ENCODE measurements at regions not wholly inside any gene's neighbourhood (a gene's known extent, or its start where the extent isn't known, plus 50 kb on each side); places are given as distances from the start of the nearest gene placed in this dataset.

- Histone ChIP-seq H3K27me3 (ENCODE audit: low read length) (no peaks in the 10 kb centered on the region), H2AFZ (ENCODE audit: low read length) (no peak overlapping the region), H3K36me3 (ENCODE audit: insufficient read depth, low read length) (no peaks in the 10 kb centered on the region)
These were observed 750.2 kb upstream of the ARRDC4 start for GRCh38 chr15:97210277-97210676.

GRCh38 chr15:97215629-97216028 is 744.9 kb upstream of the ARRDC4 start:
- Histone ChIP-seq H3K79me2 (ENCODE audit: low read length) (no peaks in the 10 kb centered on the region), H3K36me3 (ENCODE audit: insufficient read depth, low read length) (no peaks in the 10 kb centered on the region), H3K9me3 (ENCODE audit: low read length) (peaks cover 19% of the 10 kb centered on the region), H3K4me3 (ENCODE audit: low read length) (no peak overlapping the region), H3K27me3 (ENCODE audit: low read length) (no peaks in the 10 kb centered on the region), H3K4me2 (ENCODE audit: low read depth, low read length, poor library complexity, severe bottlenecking) (no peak overlapping the region), H3K4me1 (ENCODE audit: low read length) (no peaks in the 10 kb centered on the region), H3K27ac (ENCODE audit: low read length) (no peak overlapping the region), H2AFZ (ENCODE audit: low read length) (no peak overlapping the region), H3K9ac (ENCODE audit: low read length) (no peak overlapping the region), H4K20me1 (ENCODE audit: insufficient read depth, low read depth, low read length) (no peaks in the 10 kb centered on the region), H3K9me2 (replicated peaks; ENCODE audit: insufficient read depth, low read length) (no peaks in the 10 kb centered on the region)
- no peak for DNase-seq

More at GRCh38 chr15:97210277-97210676, 750.2 kb upstream of the ARRDC4 start:
- H3K9ac ChIP-seq (ENCODE audit: low read length): no peak overlapping the region
- H3K79me2 ChIP-seq (ENCODE audit: low read length): no peaks in the 10 kb centered on the region
- no peaks in the 10 kb centered on the region for H4K20me1 ChIP-seq (ENCODE audit: insufficient read depth, low read depth, low read length)
- no peak for DNase-seq
- H3K4me3 ChIP-seq (ENCODE audit: low read length): no peak overlapping the region
- H3K4me2 ChIP-seq (ENCODE audit: low read depth, low read length, poor library complexity, severe bottlenecking): no peak overlapping the region
- H3K9me3 ChIP-seq (ENCODE audit: low read length): peaks cover 30% of the 10 kb centered on the region
- H3K4me1 ChIP-seq (ENCODE audit: low read length): no peaks in the 10 kb centered on the region
- H3K9me2 ChIP-seq (replicated peaks; ENCODE audit: insufficient read depth, low read length): no peaks in the 10 kb centered on the region
- no peak overlapping the region for H3K27ac ChIP-seq (ENCODE audit: low read length)

GRCh38 chr15:97224191-97224641 is 736.3 kb upstream of the ARRDC4 start:
- Histone ChIP-seq H4K20me1 (ENCODE audit: insufficient read depth, low read depth, low read length) (no peaks in the 10 kb centered on the region), H3K79me2 (ENCODE audit: low read length) (no peaks in the 10 kb centered on the region), H3K4me3 (ENCODE audit: low read length) (no peak overlapping the region), H3K36me3 (ENCODE audit: insufficient read depth, low read length) (no peaks in the 10 kb centered on the region), H3K4me1 (ENCODE audit: low read length) (no peaks in the 10 kb centered on the region), H3K4me2 (ENCODE audit: low read depth, low read length, poor library complexity, severe bottlenecking) (no peak overlapping the region), H3K27me3 (ENCODE audit: low read length) (no peaks in the 10 kb centered on the region), H3K9ac (ENCODE audit: low read length) (no peak overlapping the region), H3K27ac (ENCODE audit: low read length) (no peak overlapping the region), H3K9me2 (replicated peaks; ENCODE audit: insufficient read depth, low read length) (no peaks in the 10 kb centered on the region), H3K9me3 (ENCODE audit: low read length) (peaks cover 22% of the 10 kb centered on the region), H2AFZ (ENCODE audit: low read length) (no peak overlapping the region)
- DNase-seq: no peak

GRCh38 chr15:97234851-97235610 is 725.5 kb upstream of the ARRDC4 start:
- H3K4me3 ChIP-seq (ENCODE audit: low read length): no peak overlapping the region

GRCh38 chr15:97235611-97235985 is 724.9 kb upstream of the ARRDC4 start:
- H3K4me1 ChIP-seq (ENCODE audit: low read length): no peaks in the 10 kb centered on the region
- H3K36me3 ChIP-seq (ENCODE audit: insufficient read depth, low read length): no peaks in the 10 kb centered on the region
- peaks cover 3% of the 10 kb centered on the region for H3K9me3 ChIP-seq (ENCODE audit: low read length)
- no peak overlapping the region for H3K27ac ChIP-seq (ENCODE audit: low read length)
- DNase-seq: no peak
- H2AFZ ChIP-seq (ENCODE audit: low read length): no peak overlapping the region
- no peaks in the 10 kb centered on the region for H3K9me2 ChIP-seq (replicated peaks; ENCODE audit: insufficient read depth, low read length)
- no peak overlapping the region for H3K4me3 ChIP-seq (ENCODE audit: low read length)
- H4K20me1 ChIP-seq (ENCODE audit: insufficient read depth, low read depth, low read length): no peaks in the 10 kb centered on the region
- no peaks in the 10 kb centered on the region for H3K79me2 ChIP-seq (ENCODE audit: low read length)
- no peak overlapping the region for H3K9ac ChIP-seq (ENCODE audit: low read length)
- H3K27me3 ChIP-seq (ENCODE audit: low read length): no peaks in the 10 kb centered on the region
- H3K4me2 ChIP-seq (ENCODE audit: low read depth, low read length, poor library complexity, severe bottlenecking): no peak overlapping the region

More at GRCh38 chr15:97234851-97235610, 725.5 kb upstream of the ARRDC4 start:
- no peak overlapping the region for H2AFZ ChIP-seq (ENCODE audit: low read length)
- H3K36me3 ChIP-seq (ENCODE audit: insufficient read depth, low read length): no peaks in the 10 kb centered on the region
- no peaks in the 10 kb centered on the region for H4K20me1 ChIP-seq (ENCODE audit: insufficient read depth, low read depth, low read length)
- no peaks in the 10 kb centered on the region for H3K4me1 ChIP-seq (ENCODE audit: low read length)
- H3K9me3 ChIP-seq (ENCODE audit: low read length): peaks cover 3% of the 10 kb centered on the region
- no peak overlapping the region for H3K9ac ChIP-seq (ENCODE audit: low read length)
- peak; percentile 69 for DNase-seq
- H3K27ac ChIP-seq (ENCODE audit: low read length): no peak overlapping the region
- H3K4me2 ChIP-seq (ENCODE audit: low read depth, low read length, poor library complexity, severe bottlenecking): no peak overlapping the region
- no peaks in the 10 kb centered on the region for H3K27me3 ChIP-seq (ENCODE audit: low read length)
- H3K9me2 ChIP-seq (replicated peaks; ENCODE audit: insufficient read depth, low read length): no peaks in the 10 kb centered on the region
- H3K79me2 ChIP-seq (ENCODE audit: low read length): no peaks in the 10 kb centered on the region

- Histone ChIP-seq H3K27ac (ENCODE audit: low read length) (no peak overlapping the region), H3K27me3 (ENCODE audit: low read length) (no peaks in the 10 kb centered on the region), H3K4me2 (ENCODE audit: low read depth, low read length, poor library complexity, severe bottlenecking) (no peak overlapping the region), H3K9me3 (ENCODE audit: low read length) (peaks cover 3% of the 10 kb centered on the region), H3K9me2 (replicated peaks; ENCODE audit: insufficient read depth, low read length) (no peaks in the 10 kb centered on the region), H3K36me3 (ENCODE audit: insufficient read depth, low read length) (no peaks in the 10 kb centered on the region), H2AFZ (ENCODE audit: low read length) (no peak overlapping the region), H3K4me3 (ENCODE audit: low read length) (no peak overlapping the region), H3K79me2 (ENCODE audit: low read length) (no peaks in the 10 kb centered on the region), H4K20me1 (ENCODE audit: insufficient read depth, low read depth, low read length) (no peaks in the 10 kb centered on the region), H3K4me1 (ENCODE audit: low read length) (no peaks in the 10 kb centered on the region), H3K9ac (ENCODE audit: low read length) (no peak overlapping the region)
- DNase-seq: no peak
These were observed 724.4 kb upstream of the ARRDC4 start for GRCh38 chr15:97236140-97236539.

- H3K27ac ChIP-seq (ENCODE audit: low read length): no peak overlapping the region
- H3K9ac ChIP-seq (ENCODE audit: low read length): no peak overlapping the region
- H3K4me2 ChIP-seq (ENCODE audit: low read depth, low read length, poor library complexity, severe bottlenecking): no peak overlapping the region
- no peaks in the 10 kb centered on the region for H3K4me1 ChIP-seq (ENCODE audit: low read length)
- H3K9me3 ChIP-seq (ENCODE audit: low read length): peaks cover 3% of the 10 kb centered on the region
- H3K4me3 ChIP-seq (ENCODE audit: low read length): no peak overlapping the region
- no peaks in the 10 kb centered on the region for H3K9me2 ChIP-seq (replicated peaks; ENCODE audit: insufficient read depth, low read length)
- H3K27me3 ChIP-seq (ENCODE audit: low read length): no peaks in the 10 kb centered on the region
- H3K79me2 ChIP-seq (ENCODE audit: low read length): no peaks in the 10 kb centered on the region
- H4K20me1 ChIP-seq (ENCODE audit: insufficient read depth, low read depth, low read length): no peaks in the 10 kb centered on the region
- H3K36me3 ChIP-seq (ENCODE audit: insufficient read depth, low read length): no peaks in the 10 kb centered on the region
- no peak overlapping the region for H2AFZ ChIP-seq (ENCODE audit: low read length)
- no peak for DNase-seq
These were observed 723.3 kb upstream of the ARRDC4 start for GRCh38 chr15:97237160-97237559.

- peaks cover 11% of the 10 kb centered on the region for H3K9me3 ChIP-seq (ENCODE audit: low read length)
- H3K4me2 ChIP-seq (ENCODE audit: low read depth, low read length, poor library complexity, severe bottlenecking): no peak overlapping the region
- no peak for DNase-seq
- H3K4me3 ChIP-seq (ENCODE audit: low read length): no peak overlapping the region
- no peak overlapping the region for H3K27ac ChIP-seq (ENCODE audit: low read length)
- no peaks in the 10 kb centered on the region for H4K20me1 ChIP-seq (ENCODE audit: insufficient read depth, low read depth, low read length)
- H3K79me2 ChIP-seq (ENCODE audit: low read length): no peaks in the 10 kb centered on the region
- H3K36me3 ChIP-seq (ENCODE audit: insufficient read depth, low read length): no peaks in the 10 kb centered on the region
- H3K27me3 ChIP-seq (ENCODE audit: low read length): no peaks in the 10 kb centered on the region
- no peak overlapping the region for H3K9ac ChIP-seq (ENCODE audit: low read length)
- H3K9me2 ChIP-seq (replicated peaks; ENCODE audit: insufficient read depth, low read length): no peaks in the 10 kb centered on the region
- H2AFZ ChIP-seq (ENCODE audit: low read length): no peak overlapping the region
- H3K4me1 ChIP-seq (ENCODE audit: low read length): no peaks in the 10 kb centered on the region
These were observed 712.1 kb upstream of the ARRDC4 start for GRCh38 chr15:97248376-97248775.

All from Karpas-422 (cell line).